ENCODE measurements at regions not wholly inside any gene's neighbourhood (a gene's known extent, or its start where the extent isn't known, plus 50 kb on each side); places are given as distances from the start of the nearest gene placed in this dataset.

DNA sequence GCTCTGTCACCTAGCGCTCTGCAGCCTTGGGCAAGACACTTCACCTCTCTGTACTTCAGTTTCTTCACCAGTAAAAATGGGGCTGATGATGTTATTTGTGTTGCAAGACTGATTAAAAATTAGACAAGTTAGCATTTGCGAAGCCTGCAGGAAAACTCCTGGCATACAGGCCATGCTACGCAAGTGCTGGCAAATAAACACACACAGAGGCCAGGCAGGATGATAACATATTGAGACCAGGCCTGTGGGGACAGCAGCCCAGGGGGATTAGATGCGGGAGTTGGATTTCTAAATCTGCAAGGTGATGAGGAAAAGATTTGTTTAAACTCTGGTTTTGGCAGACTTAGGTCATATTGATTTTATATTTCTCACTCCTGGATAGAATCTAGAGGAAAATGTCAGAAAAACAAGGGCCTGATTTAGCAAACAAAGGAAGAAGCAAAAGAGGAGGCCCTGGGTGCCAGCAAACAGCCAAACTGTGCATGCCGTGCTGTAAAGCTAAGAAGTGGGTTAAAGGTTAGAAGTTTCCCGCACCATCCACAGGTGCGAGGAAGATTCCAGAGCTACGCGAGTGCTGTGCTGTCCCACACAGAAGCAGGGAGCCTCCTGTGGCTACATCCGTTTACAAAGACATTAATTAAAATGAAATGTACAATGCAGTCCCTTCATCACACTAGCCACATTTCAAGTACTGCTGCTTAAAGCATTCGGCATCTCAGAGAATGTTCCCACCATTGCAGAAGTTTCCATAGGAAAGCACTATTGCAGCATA, 532.2 kb downstream of the NPHP4 start:
- TF ChIP-seq L3MBTL2 (conservative IDR thresholded peaks at IDR 0.05) (no peak), BHLHE40 (IDR thresholded peaks at IDR 0.05; ENCODE audit: borderline replicate concordance) (no peak), ELF4 (IDR thresholded peaks at IDR 0.05) (no peak), SUZ12 (IDR thresholded peaks at IDR 0.05) (no peak), CTBP1 (IDR thresholded peaks at IDR 0.05; ENCODE audit: borderline replicate concordance) (no peak), LEF1 (IDR thresholded peaks at IDR 0.05; ENCODE audit: borderline replicate concordance) (no peak), FOXA1 (IDR thresholded peaks at IDR 0.05) (no peak), HDGF (IDR thresholded peaks at IDR 0.05; ENCODE audit: borderline replicate concordance) (no peak), ARNT (IDR thresholded peaks at IDR 0.05) (no peak), ZNF384 (IDR thresholded peaks at IDR 0.05) (no peak)
- TF ChIP-seq, protein P1, sequence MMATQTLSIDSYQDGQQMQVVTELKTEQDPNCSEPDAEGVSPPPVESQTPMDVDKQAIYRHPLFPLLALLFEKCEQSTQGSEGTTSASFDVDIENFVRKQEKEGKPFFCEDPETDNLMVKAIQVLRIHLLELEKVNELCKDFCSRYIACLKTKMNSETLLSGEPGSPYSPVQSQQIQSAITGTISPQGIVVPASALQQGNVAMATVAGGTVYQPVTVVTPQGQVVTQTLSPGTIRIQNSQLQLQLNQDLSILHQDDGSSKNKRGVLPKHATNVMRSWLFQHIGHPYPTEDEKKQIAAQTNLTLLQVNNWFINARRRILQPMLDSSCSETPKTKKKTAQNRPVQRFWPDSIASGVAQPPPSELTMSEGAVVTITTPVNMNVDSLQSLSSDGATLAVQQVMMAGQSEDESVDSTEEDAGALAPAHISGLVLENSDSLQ (IDR thresholded peaks at IDR 0.05), result no peak

All from HEK293T (cell line).